Suprapubic skin (tissue), 4 donors: ENCODE measurements at regions not wholly inside any gene's neighbourhood (a gene's known extent, or its start where the extent isn't known, plus 50 kb on each side); places are given as distances from the start of the nearest gene placed in this dataset.
"Not testable (repeated sequence)": the region's sequence is repeated elsewhere in the genome, so short reads cannot be mapped to it uniquely, and the experiment has no call there.

Experiments used
- DNase-seq, 2 donors: peaks; one replicate each; pipeline ENCODE4 v3.0.0-alpha.2; 2019; ENCODE audit warnings: low spot score in 2 of 2
- H3K27ac ChIP-seq: fragments of 200-600 bp; sonication (generic); one replicate; pipeline ENCODE4 v1.5.1; 2019
- H3K27me3 ChIP-seq: fragments of 200-600 bp; sonication (generic); one replicate; pipeline ENCODE4 v1.5.1; 2019
- H3K36me3 ChIP-seq: fragments of 200-600 bp; sonication (generic); one replicate; pipeline ENCODE4 v1.5.1; 2019
- H3K4me1 ChIP-seq: fragments of 200-600 bp; sonication (generic); one replicate; pipeline ENCODE4 v1.5.1; 2019
- H3K4me3 ChIP-seq: fragments of 200-600 bp; sonication (generic); one replicate; pipeline ENCODE4 v1.5.1; 2019; ENCODE audit warnings: mild to moderate bottlenecking
- H3K9me3 ChIP-seq: fragments of 200-600 bp; sonication (generic); one replicate; pipeline ENCODE4 v1.5.1; 2019
- EP300 ChIP-seq: sonication (generic); formaldehyde crosslinking; IDR thresholded peaks from one replicate; pipeline ENCODE4 v1.6.1; 2017; ENCODE audit warnings: antibody characterized with exemption
- POLR2A ChIP-seq, 2 donors: fragments of 450-650 bp; IDR thresholded peaks; one replicate each; pipeline ENCODE4 v1.6.1; 2017; ENCODE audit warnings: antibody characterized with exemption in 2 of 2, mild to moderate bottlenecking in 2 of 2, moderate library complexity in 2 of 2
- POLR2AphosphoS5 ChIP-seq, 3 donors: sonication (generic); formaldehyde crosslinking; IDR thresholded peaks; one replicate each; pipeline ENCODE4 v1.6.1; 2017; ENCODE audit warnings: antibody characterized with exemption in 3 of 3
- WGBS: methylation state at CpG from one replicate; pipeline ENCODE4 v1.1.5; 2018; 5-methylcytosine and 5-hydroxymethylcytosine counted together
- TF ChIP-seq, protein P1 (sequence below), 2 donors: fragments of 200-600 bp in 1 of 2; fragments of 450-650 bp in 1 of 2; sonication (generic) in 1 of 2; IDR thresholded peaks; one replicate each; pipeline ENCODE4 v1.5.1; 2016 to 2019; ENCODE audit warnings: antibody characterized with exemption in 2 of 2, mild to moderate bottlenecking in 1 of 2, moderate library complexity in 1 of 2

DNA sequence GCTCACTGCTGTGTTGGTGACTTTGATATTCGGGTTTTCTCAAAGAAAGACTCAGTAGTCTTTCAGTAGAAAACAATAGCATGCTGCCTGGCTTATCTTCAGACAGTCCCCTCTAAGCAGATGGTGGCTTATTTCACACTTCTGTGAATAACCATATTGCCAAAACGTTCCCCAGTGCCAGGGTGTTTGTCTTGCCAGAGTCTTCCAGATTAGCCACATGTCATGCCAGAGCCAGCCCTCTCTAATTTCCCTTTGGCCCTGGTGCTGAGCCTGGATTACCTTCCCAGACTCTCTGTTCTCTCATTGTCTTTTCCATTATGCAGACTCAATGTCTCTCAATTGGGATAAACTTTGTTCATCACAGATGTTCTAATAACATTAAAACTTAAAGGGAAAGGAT is 488.0 kb upstream of the ATXN8OS start:
- 30% methylated on average over 2 of the region's 2 CpGs for WGBS

DNA sequence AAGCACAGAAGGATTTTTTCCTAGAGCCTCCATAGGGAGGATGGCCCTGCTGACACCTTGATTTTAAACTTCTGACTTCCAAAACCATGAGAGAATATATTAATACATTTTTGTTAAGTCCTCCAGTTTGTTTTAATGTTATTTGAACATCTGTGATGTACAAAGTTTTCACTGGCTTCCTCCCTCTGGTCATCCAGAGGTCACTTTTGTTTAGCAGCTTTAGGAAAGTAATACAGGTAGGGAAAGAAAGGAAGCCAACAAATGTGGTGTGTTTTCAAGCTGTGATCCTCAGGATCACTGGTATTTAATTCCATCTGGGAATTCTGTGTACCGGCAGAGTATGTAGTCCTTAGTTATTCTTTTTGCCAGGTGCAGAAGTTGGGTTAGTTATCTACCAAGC is 488.8 kb upstream of the ATXN8OS start:
- no peaks in the 10 kb centered on the region for H3K4me1 ChIP-seq
- no peaks in the 10 kb centered on the region for H3K9me3 ChIP-seq
- 87% methylated on average over 1 of the region's 1 CpG for WGBS
- no peak for DNase-seq
- no peak overlapping the region for H3K27ac ChIP-seq
- no peak for TF ChIP-seq POLR2A (IDR thresholded peaks at IDR 0.05)
- TF ChIP-seq POLR2AphosphoS5 (IDR thresholded peaks at IDR 0.05): no peak
- TF ChIP-seq EP300: no peak
- TF ChIP-seq, protein P1, sequence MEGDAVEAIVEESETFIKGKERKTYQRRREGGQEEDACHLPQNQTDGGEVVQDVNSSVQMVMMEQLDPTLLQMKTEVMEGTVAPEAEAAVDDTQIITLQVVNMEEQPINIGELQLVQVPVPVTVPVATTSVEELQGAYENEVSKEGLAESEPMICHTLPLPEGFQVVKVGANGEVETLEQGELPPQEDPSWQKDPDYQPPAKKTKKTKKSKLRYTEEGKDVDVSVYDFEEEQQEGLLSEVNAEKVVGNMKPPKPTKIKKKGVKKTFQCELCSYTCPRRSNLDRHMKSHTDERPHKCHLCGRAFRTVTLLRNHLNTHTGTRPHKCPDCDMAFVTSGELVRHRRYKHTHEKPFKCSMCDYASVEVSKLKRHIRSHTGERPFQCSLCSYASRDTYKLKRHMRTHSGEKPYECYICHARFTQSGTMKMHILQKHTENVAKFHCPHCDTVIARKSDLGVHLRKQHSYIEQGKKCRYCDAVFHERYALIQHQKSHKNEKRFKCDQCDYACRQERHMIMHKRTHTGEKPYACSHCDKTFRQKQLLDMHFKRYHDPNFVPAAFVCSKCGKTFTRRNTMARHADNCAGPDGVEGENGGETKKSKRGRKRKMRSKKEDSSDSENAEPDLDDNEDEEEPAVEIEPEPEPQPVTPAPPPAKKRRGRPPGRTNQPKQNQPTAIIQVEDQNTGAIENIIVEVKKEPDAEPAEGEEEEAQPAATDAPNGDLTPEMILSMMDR (IDR thresholded peaks at IDR 0.05): no peak
- H3K36me3 ChIP-seq: no peaks in the 10 kb centered on the region
- H3K4me3 ChIP-seq: no peak overlapping the region
- no peaks in the 10 kb centered on the region for H3K27me3 ChIP-seq

More for the DNA sequence above, 488.0 kb upstream of the ATXN8OS start:
- Histone ChIP-seq H3K4me1 (no peaks in the 10 kb centered on the region), H3K36me3 (no peaks in the 10 kb centered on the region), H3K9me3 (no peaks in the 10 kb centered on the region), H3K4me3 (no peak overlapping the region), H3K27me3 (no peaks in the 10 kb centered on the region), H3K27ac (no peak overlapping the region)
- no peak for DNase-seq
- TF ChIP-seq POLR2AphosphoS5 (IDR thresholded peaks at IDR 0.05) (no peak), POLR2A (IDR thresholded peaks at IDR 0.05) (no peak), EP300 (no peak)
- TF ChIP-seq, protein P1 (IDR thresholded peaks at IDR 0.05): no peak

DNA sequence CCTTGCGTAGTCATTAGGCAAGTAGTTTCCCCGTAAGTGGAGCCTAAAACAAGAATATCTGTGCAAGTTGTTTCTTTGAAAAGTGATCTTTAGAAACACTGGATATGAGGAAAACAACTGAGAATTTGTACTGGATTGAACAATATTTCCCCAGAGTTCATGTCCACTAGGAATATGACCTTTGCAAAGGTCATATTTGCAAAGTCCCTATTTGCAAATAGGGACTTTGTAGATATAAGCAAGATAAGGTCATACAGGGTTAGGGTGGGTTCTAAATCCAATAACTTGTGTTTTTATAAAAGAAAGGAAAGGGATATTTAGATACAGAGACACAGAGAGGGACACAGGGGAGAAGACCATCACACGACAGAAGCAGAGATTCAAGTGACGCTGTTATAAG is 489.2 kb upstream of the ATXN8OS start:
- 91% methylated on average over 4 of the region's 4 CpGs for WGBS
- no peaks in the 10 kb centered on the region for H3K9me3 ChIP-seq

DNA sequence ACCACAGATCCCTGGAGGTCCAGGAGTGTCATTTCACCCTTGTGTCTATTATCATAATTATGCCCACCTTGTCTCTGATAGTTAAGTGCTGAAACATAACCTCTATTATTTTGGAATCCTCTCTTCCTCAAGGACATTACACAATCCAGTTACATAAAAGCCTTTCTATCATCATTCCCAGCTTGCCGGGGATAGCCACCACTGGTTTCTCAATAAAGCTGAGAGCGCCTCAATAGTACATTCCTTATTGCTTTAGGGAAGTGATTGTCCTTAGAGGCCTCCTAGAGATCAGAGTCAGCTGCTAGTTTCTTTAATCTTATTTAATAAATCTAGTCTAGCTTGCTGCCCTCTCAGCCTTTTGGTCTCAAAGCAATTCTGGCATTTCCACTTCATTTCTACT is 490.0 kb upstream of the ATXN8OS start:
- no peak for DNase-seq
- Histone ChIP-seq H3K9me3 (no peaks in the 10 kb centered on the region), H3K27ac (no peak overlapping the region), H3K4me1 (no peaks in the 10 kb centered on the region), H3K4me3 (no peak overlapping the region), H3K27me3 (no peaks in the 10 kb centered on the region), H3K36me3 (no peaks in the 10 kb centered on the region)
- WGBS: 91% methylated on average over 2 of the region's 2 CpGs
- no peak for TF ChIP-seq EP300
- TF ChIP-seq, protein P1 (IDR thresholded peaks at IDR 0.05): no peak
- TF ChIP-seq POLR2AphosphoS5 (IDR thresholded peaks at IDR 0.05): no peak
- TF ChIP-seq POLR2A (IDR thresholded peaks at IDR 0.05): no peak

More for the DNA sequence above, 489.2 kb upstream of the ATXN8OS start:
- Histone ChIP-seq H3K36me3 (no peaks in the 10 kb centered on the region), H3K4me1 (no peaks in the 10 kb centered on the region), H3K27ac (no peak overlapping the region), H3K27me3 (no peaks in the 10 kb centered on the region), H3K4me3 (no peak overlapping the region)
- no peak for TF ChIP-seq POLR2A (IDR thresholded peaks at IDR 0.05)
- TF ChIP-seq, protein P1 (IDR thresholded peaks at IDR 0.05): no peak
- no peak for TF ChIP-seq EP300
- no peak for TF ChIP-seq POLR2AphosphoS5 (IDR thresholded peaks at IDR 0.05)
- no peak for DNase-seq

DNA sequence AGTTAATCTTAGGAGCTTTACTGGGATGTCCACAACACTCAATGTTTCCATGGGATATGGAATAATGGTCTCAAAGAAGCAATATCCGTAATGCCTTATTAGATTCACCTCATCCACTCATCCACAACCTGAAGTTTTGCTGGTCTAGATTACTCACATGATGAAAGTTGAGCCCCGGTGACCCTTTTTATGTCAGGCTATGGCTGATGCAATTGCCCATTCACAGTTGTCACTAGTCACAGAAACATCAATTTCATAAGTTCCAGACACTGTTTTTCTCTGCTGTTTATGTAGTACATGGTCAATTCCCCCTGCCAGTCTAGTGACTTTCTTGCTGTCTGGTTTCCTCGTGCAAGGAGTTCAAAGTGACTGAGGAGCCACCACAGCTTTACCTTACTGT is 491.2 kb upstream of the ATXN8OS start:
- DNase-seq: no peak
- no peak overlapping the region for H3K4me3 ChIP-seq
- no peaks in the 10 kb centered on the region for H3K27me3 ChIP-seq
- no peaks in the 10 kb centered on the region for H3K36me3 ChIP-seq
- TF ChIP-seq POLR2A (IDR thresholded peaks at IDR 0.05) (no peak), POLR2AphosphoS5 (IDR thresholded peaks at IDR 0.05) (no peak), EP300 (no peak)
- TF ChIP-seq, protein P1 (IDR thresholded peaks at IDR 0.05): no peak
- H3K27ac ChIP-seq: no peak overlapping the region
- 85% methylated on average over 3 of the region's 3 CpGs for WGBS
- H3K9me3 ChIP-seq: no peaks in the 10 kb centered on the region
- H3K4me1 ChIP-seq: no peaks in the 10 kb centered on the region

DNA sequence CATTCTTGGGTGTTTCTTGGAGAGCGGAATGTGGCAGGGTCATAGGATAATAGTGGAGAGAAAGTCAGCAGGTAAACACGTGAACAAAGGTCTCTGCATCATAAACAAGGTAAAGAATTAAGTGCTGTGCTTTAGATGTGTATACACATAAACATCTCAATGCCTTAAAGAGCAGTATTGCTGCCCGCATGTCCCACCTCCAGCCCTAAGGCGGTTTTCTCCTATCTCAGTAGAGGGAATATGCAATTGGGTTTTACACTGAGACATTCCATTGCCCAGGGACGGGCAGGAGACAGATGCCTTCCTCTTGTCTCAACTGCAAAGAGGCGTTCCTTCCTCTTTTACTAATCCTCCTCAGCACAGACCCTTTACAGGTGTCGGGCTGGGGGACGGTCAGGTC is 492.6 kb upstream of the ATXN8OS start:
- not testable (repeated sequence) for H3K36me3 ChIP-seq, H3K4me1 ChIP-seq, H3K27me3 ChIP-seq, H3K4me3 ChIP-seq, H3K27ac ChIP-seq, DNase-seq, H3K9me3 ChIP-seq
- 77% methylated on average over 4 of the region's 8 CpGs for WGBS
